ENCODE measurements at regions not wholly inside any gene's neighbourhood (a gene's known extent, or its start where the extent isn't known, plus 50 kb on each side); places are given as distances from the start of the nearest gene placed in this dataset.

GRCh38 chr16:35193956-35194355 is 1734.5 kb downstream of the TP53TG3F start:
- no peak for TF ChIP-seq CTCF (conservative IDR thresholded peaks at IDR 0.05; ENCODE audit: low read depth, low read length)
- no peak for TF ChIP-seq EZH2 (IDR thresholded peaks at IDR 0.05; ENCODE audit: borderline replicate concordance, low read depth, low read length, poor library complexity, severe bottlenecking)
